ENCODE measurements at regions not wholly inside any gene's neighbourhood (a gene's known extent, or its start where the extent isn't known, plus 50 kb on each side); places are given as distances from the start of the nearest gene placed in this dataset.

DNA sequence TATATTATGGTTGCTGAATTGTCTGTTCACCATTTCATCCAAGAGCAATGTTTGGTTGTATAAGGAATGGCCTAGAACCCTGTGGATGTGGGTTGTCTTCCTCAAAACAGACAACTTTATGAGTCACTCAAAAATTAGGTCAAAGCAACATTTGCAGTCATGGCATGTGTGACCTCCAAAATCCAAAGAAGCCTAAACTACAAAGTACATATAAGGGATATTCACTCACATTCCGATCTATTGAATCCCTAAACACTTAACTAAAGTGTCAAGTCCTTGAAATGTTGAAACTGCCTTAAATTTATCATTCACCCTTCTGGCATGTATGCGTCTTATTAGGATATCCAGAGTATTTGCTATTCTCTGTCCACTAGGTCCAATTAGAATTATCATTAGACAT lies 491.5 kb downstream of the NUF2 start:
- TF ChIP-seq, protein P1, sequence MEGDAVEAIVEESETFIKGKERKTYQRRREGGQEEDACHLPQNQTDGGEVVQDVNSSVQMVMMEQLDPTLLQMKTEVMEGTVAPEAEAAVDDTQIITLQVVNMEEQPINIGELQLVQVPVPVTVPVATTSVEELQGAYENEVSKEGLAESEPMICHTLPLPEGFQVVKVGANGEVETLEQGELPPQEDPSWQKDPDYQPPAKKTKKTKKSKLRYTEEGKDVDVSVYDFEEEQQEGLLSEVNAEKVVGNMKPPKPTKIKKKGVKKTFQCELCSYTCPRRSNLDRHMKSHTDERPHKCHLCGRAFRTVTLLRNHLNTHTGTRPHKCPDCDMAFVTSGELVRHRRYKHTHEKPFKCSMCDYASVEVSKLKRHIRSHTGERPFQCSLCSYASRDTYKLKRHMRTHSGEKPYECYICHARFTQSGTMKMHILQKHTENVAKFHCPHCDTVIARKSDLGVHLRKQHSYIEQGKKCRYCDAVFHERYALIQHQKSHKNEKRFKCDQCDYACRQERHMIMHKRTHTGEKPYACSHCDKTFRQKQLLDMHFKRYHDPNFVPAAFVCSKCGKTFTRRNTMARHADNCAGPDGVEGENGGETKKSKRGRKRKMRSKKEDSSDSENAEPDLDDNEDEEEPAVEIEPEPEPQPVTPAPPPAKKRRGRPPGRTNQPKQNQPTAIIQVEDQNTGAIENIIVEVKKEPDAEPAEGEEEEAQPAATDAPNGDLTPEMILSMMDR (IDR thresholded peaks at IDR 0.05), result no peak
- TF ChIP-seq POLR2A (IDR thresholded peaks at IDR 0.05), result no peak
